ENCODE measurements at regions not wholly inside any gene's neighbourhood (a gene's known extent, or its start where the extent isn't known, plus 50 kb on each side); places are given as distances from the start of the nearest gene placed in this dataset.

GRCh38 chr10:78997635-78998618, 70.8 kb upstream of the ZMIZ1 start:
- DNase-seq (ENCODE audit: insufficient read length, low spot score): no peak
- no peak for FAIRE-seq
- TF ChIP-seq, protein P1, sequence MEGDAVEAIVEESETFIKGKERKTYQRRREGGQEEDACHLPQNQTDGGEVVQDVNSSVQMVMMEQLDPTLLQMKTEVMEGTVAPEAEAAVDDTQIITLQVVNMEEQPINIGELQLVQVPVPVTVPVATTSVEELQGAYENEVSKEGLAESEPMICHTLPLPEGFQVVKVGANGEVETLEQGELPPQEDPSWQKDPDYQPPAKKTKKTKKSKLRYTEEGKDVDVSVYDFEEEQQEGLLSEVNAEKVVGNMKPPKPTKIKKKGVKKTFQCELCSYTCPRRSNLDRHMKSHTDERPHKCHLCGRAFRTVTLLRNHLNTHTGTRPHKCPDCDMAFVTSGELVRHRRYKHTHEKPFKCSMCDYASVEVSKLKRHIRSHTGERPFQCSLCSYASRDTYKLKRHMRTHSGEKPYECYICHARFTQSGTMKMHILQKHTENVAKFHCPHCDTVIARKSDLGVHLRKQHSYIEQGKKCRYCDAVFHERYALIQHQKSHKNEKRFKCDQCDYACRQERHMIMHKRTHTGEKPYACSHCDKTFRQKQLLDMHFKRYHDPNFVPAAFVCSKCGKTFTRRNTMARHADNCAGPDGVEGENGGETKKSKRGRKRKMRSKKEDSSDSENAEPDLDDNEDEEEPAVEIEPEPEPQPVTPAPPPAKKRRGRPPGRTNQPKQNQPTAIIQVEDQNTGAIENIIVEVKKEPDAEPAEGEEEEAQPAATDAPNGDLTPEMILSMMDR (IDR thresholded peaks at IDR 0.05; ENCODE audit: insufficient read depth, missing control alignments): no peak

GRCh38 chr10:79001082-79001885, 67.5 kb upstream of the ZMIZ1 start:
- DNase-seq (ENCODE audit: insufficient read length, low spot score) (no peak), FAIRE-seq (no peak)
- TF ChIP-seq, protein P1 (IDR thresholded peaks at IDR 0.05; ENCODE audit: insufficient read depth, missing control alignments): no peak

DNA sequence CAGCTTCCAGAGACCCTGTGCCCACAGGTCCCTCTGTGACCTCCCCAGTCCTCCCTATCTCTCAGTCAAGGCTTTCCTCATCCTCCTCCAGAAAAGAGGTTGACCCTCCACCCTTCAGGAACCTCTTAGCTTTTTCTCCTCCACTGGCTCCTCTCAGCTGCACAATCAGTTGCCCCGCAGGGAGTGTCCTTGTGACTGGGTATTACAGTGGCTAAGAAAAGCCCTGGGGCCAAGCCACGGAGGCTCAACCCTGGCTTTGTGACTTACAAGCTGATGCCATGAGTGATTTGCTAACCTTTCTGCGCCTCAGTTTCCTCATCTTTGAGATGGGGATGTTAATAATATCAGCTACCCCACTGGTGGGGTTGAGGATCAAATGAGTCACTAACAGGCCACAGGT, 66.4 kb upstream of the ZMIZ1 start:
- FAIRE-seq (no peak), DNase-seq (ENCODE audit: insufficient read length, low spot score) (no peak)
- TF ChIP-seq, protein P1 (IDR thresholded peaks at IDR 0.05; ENCODE audit: insufficient read depth, missing control alignments): no peak

DNA sequence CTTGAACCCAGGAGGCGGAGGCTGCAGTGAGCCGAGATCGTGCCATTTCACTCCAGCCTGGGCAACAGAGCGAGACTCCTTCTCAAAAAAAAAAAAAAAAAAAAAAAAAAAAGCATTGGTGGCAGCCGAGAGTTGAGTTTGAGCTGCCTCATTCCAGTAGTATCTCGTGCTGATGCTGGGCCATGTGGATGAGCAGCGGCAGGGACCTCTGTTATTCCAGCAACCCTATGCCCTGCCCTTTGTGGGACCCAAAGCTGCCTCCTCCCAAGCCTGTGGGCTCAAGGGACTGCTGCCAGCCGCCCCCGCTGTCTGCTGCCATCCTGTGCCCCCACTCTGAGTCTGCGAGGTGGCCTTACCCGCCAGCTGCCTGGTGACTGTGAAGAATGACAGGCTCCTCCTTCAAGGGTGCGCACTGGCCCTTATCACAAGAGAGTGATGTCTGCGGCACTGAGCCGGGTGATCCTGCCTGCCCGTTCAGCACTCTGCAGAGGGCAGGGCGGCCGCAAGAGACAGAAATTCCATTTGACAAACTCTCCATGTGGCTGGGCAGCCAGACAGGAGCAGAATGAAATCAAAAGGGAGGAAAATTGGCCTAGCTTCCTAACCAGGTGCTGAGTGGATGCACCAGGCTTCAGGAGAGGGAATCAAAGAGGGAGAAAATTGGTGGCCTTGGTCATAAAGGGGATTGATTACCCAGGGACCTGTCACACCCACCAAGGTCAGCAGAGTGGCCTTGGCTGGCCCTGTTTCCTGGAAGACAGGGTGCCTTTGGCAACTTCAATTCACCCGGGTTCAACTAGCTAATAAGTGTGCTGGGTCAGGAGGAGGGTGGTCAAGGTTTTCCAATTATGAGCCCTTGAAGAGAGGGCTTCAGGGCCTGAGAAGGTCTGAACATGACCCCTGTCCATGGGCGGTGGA, 65.3 kb upstream of the ZMIZ1 start:
- DNase-seq (ENCODE audit: insufficient read length, low spot score) (no peak), FAIRE-seq (no peak)
- TF ChIP-seq, protein P1 (IDR thresholded peaks at IDR 0.05; ENCODE audit: insufficient read depth, missing control alignments): no peak

DNA sequence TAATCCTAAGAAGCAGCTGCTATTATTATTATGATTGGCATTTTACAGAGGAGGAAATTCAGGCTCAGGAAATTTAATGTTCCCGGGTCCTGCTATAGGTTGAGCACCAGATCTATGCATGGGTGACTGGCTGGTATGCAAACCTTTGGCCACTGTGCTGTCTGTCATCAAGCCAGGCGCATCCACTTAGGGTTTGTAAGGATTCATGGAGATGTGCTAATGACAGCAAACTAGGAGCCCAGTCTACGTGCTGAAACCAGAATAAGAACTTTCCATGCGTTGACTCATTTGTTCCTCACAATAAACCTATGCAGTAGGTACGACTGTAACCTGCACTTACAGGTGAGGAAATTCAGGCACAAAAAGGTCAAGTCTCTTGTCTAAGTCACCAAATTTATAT, 64.5 kb upstream of the ZMIZ1 start:
- TF ChIP-seq, protein P1 (IDR thresholded peaks at IDR 0.05; ENCODE audit: insufficient read depth, missing control alignments): no peak
- DNase-seq (ENCODE audit: insufficient read length, low spot score) (no peak), FAIRE-seq (no peak)

GRCh38 chr10:79005126-79005810, 63.5 kb upstream of the ZMIZ1 start:
- TF ChIP-seq, protein P1 (IDR thresholded peaks at IDR 0.05; ENCODE audit: insufficient read depth, missing control alignments): no peak
- FAIRE-seq: no peak

More at GRCh38 chr10:79005126-79005810, 63.5 kb upstream of the ZMIZ1 start:
- DNase-seq (ENCODE audit: insufficient read length, low spot score): no peak

Data from D721Med (cell line).